SK-N-MC (cell line): ENCODE measurements at regions not wholly inside any gene's neighbourhood (a gene's known extent, or its start where the extent isn't known, plus 50 kb on each side); places are given as distances from the start of the nearest gene placed in this dataset.

Experiments used
- EZH2 ChIP-seq: fragments of 200-600 bp; sonication (generic); IDR thresholded peaks from one replicate; pipeline ENCODE4 v1.6.1; 2017; ENCODE audit warnings: antibody characterized with exemption
- FOXP2 ChIP-seq: optimal IDR thresholded peaks from 2 replicates; pipeline ENCODE3; 2011; ENCODE audit warnings: mild to moderate bottlenecking, moderate library complexity; ENCODE audit not compliant: insufficient read depth; ENCODE audit errors: extremely low read length, control extremely low read depth
- POLR2AphosphoS5 ChIP-seq: IDR thresholded peaks from 2 replicates; pipeline ENCODE4 v1.6.1; 2012; ENCODE audit warnings: mild to moderate bottlenecking, low read depth, low read length, borderline replicate concordance

GRCh38 chr9:26034786-26035185 lies 356.5 kb upstream of the TUSC1 start:
- no peak for TF ChIP-seq POLR2AphosphoS5
- TF ChIP-seq EZH2, result no peak
- no peak for TF ChIP-seq FOXP2
